ENCODE measurements at regions not wholly inside any gene's neighbourhood (a gene's known extent, or its start where the extent isn't known, plus 50 kb on each side); places are given as distances from the start of the nearest gene placed in this dataset.

GRCh38 chr2:109070290-109070689, 58.7 kb upstream of the SH3RF3 start:
- ATAC-seq: no peak
- Histone ChIP-seq H3K27me3 (no peaks in the 10 kb centered on the region), H3K9me3 (peaks cover 0 to 8% (median 0%) of the 10 kb centered on the region in 3 donors), H3K36me3 (no peaks in the 10 kb centered on the region), H3K4me1 (peaks cover 0 to 20% (median 0%) of the 10 kb centered on the region in 3 donors), H3K27ac (no peak overlapping the region), H3K4me3 (no peak overlapping the region)
- TF ChIP-seq POLR2A (IDR thresholded peaks at IDR 0.05) (no peak), CTCF (IDR thresholded peaks at IDR 0.05) (no peak), POLR2AphosphoS5 (IDR thresholded peaks at IDR 0.05) (no peak), EP300 (IDR thresholded peaks at IDR 0.05) (no peak)
- WGBS, 2 donors (ENCODE audit: low coverage in 1 of 2): 70 to 71% methylated on average over 2 to 4 of the region's 6 CpGs

- Histone ChIP-seq H3K9me3 (peaks cover 0 to 8% (median 0%) of the 10 kb centered on the region in 3 donors), H3K36me3 (no peaks in the 10 kb centered on the region), H3K4me1 (peaks cover 0 to 27% (median 0%) of the 10 kb centered on the region in 3 donors), H3K4me3 (no peak overlapping the region), H3K27ac (no peak overlapping the region), H3K27me3 (no peaks in the 10 kb centered on the region)
- no peak for ATAC-seq
- TF ChIP-seq EP300 (IDR thresholded peaks at IDR 0.05) (no peak), POLR2AphosphoS5 (IDR thresholded peaks at IDR 0.05) (no peak), POLR2A (IDR thresholded peaks at IDR 0.05) (no peak), CTCF (IDR thresholded peaks at IDR 0.05) (no peak)
- 57 to 66% methylated on average over 8 to 9 of the region's 9 CpGs for WGBS, 2 donors (ENCODE audit: low coverage in 1 of 2)
Observed at GRCh38 chr2:109069331-109070194, 59.4 kb upstream of the SH3RF3 start.

DNA sequence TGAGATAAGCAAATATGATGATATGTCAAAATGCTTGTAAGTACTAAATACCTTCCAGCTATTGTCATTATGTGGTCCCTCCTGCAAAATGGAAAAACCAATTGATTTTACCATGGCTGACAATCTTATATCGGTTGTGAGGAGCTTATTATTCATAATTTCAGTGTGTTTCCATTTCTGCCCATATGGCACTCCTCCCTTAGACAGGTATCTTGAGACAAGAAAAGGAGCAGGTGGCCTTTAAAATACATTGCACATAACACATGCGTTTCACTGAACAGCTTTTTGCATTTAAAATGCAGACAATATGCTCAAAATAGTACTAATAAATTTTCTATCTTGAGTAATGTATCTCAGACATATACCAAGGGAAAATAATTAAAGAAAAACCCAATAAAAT, 60.2 kb upstream of the SH3RF3 start:
- H3K27me3 ChIP-seq: no peaks in the 10 kb centered on the region
- no peak for ATAC-seq
- no peak overlapping the region for H3K4me3 ChIP-seq
- no peaks in the 10 kb centered on the region for H3K36me3 ChIP-seq
- 89 to 93% methylated on average over 2 of the region's 2 CpGs for WGBS, 2 donors (ENCODE audit: low coverage in 1 of 2)
- peaks cover 0 to 8% (median 0%) of the 10 kb centered on the region in 3 donors for H3K9me3 ChIP-seq
- TF ChIP-seq CTCF (IDR thresholded peaks at IDR 0.05) (no peak), POLR2AphosphoS5 (IDR thresholded peaks at IDR 0.05) (no peak)
- H3K4me1 ChIP-seq: peaks cover 0 to 27% (median 0%) of the 10 kb centered on the region in 3 donors
- no peak overlapping the region for H3K27ac ChIP-seq

GRCh38 chr2:109067631-109068125, 61.3 kb upstream of the SH3RF3 start:
- no peak for ATAC-seq

More at GRCh38 chr2:109067631-109068125, 61.3 kb upstream of the SH3RF3 start:
- peaks cover 0 to 5% (median 0%) of the 10 kb centered on the region in 3 donors for H3K9me3 ChIP-seq
- 58 to 73% methylated on average over 3 to 5 of the region's 5 CpGs for WGBS, 2 donors (ENCODE audit: low coverage in 1 of 2)
- TF ChIP-seq CTCF (IDR thresholded peaks at IDR 0.05): no peak
- TF ChIP-seq POLR2A (IDR thresholded peaks at IDR 0.05): no peak
- no peak for TF ChIP-seq POLR2AphosphoS5 (IDR thresholded peaks at IDR 0.05)
- TF ChIP-seq EP300 (IDR thresholded peaks at IDR 0.05): no peak
- no peak overlapping the region for H3K4me3 ChIP-seq
- H3K27ac ChIP-seq: no peak overlapping the region
- H3K4me1 ChIP-seq: peaks cover 0 to 27% (median 0%) of the 10 kb centered on the region in 3 donors
- H3K27me3 ChIP-seq: no peaks in the 10 kb centered on the region
- H3K36me3 ChIP-seq: no peaks in the 10 kb centered on the region
